IMR-90 (cell line): ENCODE measurements at regions not wholly inside any gene's neighbourhood (a gene's known extent, or its start where the extent isn't known, plus 50 kb on each side); places are given as distances from the start of the nearest gene placed in this dataset.

Experiments
- ATAC-seq: fragments of 200-7000 bp; cut with Tn5 transposase; 2 replicates; pipeline ENCODE4 v1.9.1; 2020; ENCODE audit warnings: low read depth, mild to moderate bottlenecking, moderate library complexity
- BruUV-seq: library from RNA; stranded (reverse); fragments of 400-500 nt; replicated peaks from 2 replicates; lab custom pipeline; 2021; lab: Mats Ljungman, UMichigan
- CTCF ChIA-PET: fragments of 300-600 bp; formaldehyde crosslinking; extraction: SDS; loops from one replicate; lab custom pipeline; 2021; ENCODE audit warnings: antibody characterized with exemption; lab: Yijun Ruan, JAX
- POLR2A ChIA-PET: fragments of 300-600 bp; sonication (Branson Sonifier 250); formaldehyde crosslinking; loops from one replicate; lab custom pipeline; 2022; ENCODE audit warnings: antibody characterized with exemption; ENCODE audit not compliant: unreplicated experiment; lab: Charles Lee
- DNase-seq: peaks from one replicate; pipeline ENCODE4 v3.0.0; 2013
- H2AFZ ChIP-seq: replicated peaks from 2 replicates; pipeline ENCODE3; 2013; ENCODE audit warnings: low read length, mild to moderate bottlenecking; ENCODE audit not compliant: poor library complexity
- H2AK5ac ChIP-seq: 2 replicates; pipeline ENCODE4 v1.6.1; 2013; ENCODE audit warnings: low read depth, low read length, inconsistent platforms
- H2AK9ac ChIP-seq: replicated peaks from 2 replicates; pipeline ENCODE3; 2013; ENCODE audit warnings: mild to moderate bottlenecking, low read depth, low read length, moderate library complexity; ENCODE audit not compliant: poor library complexity
- H2BK120ac ChIP-seq: 2 replicates; pipeline ENCODE4 v1.6.1; 2013; ENCODE audit warnings: low read depth, low read length, inconsistent platforms
- H2BK15ac ChIP-seq: 3 replicates; pipeline ENCODE4 v1.6.1; 2013; ENCODE audit warnings: low read depth, low read length, inconsistent platforms
- H2BK20ac ChIP-seq: 2 replicates; pipeline ENCODE4 v1.6.1; 2013; ENCODE audit warnings: low read depth, mild to moderate bottlenecking, inconsistent platforms, low read length, moderate library complexity
- H2BK5ac ChIP-seq: 2 replicates; pipeline ENCODE4 v1.6.1; 2013; ENCODE audit warnings: mild to moderate bottlenecking, low read depth, low read length, inconsistent platforms; ENCODE audit not compliant: poor library complexity, severe bottlenecking
- H3K14ac ChIP-seq: replicated peaks from 2 replicates; pipeline ENCODE4 v1.6.1; 2013; ENCODE audit warnings: low read depth, low read length, inconsistent platforms
- H3K18ac ChIP-seq: 2 replicates; pipeline ENCODE4 v1.6.1; 2013; ENCODE audit warnings: low read depth, low read length, control low read depth
- H3K23ac ChIP-seq: 2 replicates; pipeline ENCODE4 v1.6.1; 2013; ENCODE audit warnings: low read depth, low read length, inconsistent platforms
- H3K27ac ChIP-seq: 2 replicates; pipeline ENCODE4 v1.5.1; 2013; ENCODE audit warnings: mild to moderate bottlenecking, control low read depth, low read length; ENCODE audit not compliant: insufficient read depth
- H3K27me3 ChIP-seq: 2 replicates; pipeline ENCODE4 v1.6.1; 2013; ENCODE audit warnings: low read length; ENCODE audit not compliant: control insufficient read depth, insufficient read depth
- H3K36me3 ChIP-seq: 2 replicates; pipeline ENCODE4 v1.6.1; 2013; ENCODE audit warnings: low read length, mixed read lengths; ENCODE audit not compliant: control insufficient read depth, insufficient read depth
- H3K4ac ChIP-seq: 2 replicates; pipeline ENCODE4 v1.6.1; 2013; ENCODE audit warnings: low read depth, low read length, inconsistent platforms
- H3K4me1 ChIP-seq: 2 replicates; pipeline ENCODE4 v1.6.1; 2013; ENCODE audit warnings: low read length, mixed read lengths; ENCODE audit not compliant: control insufficient read depth, insufficient read depth
- H3K4me2 ChIP-seq: 2 replicates; pipeline ENCODE4 v1.6.1; 2013; ENCODE audit warnings: low read depth, mild to moderate bottlenecking, control low read depth, low read length, moderate library complexity
- H3K4me3 ChIP-seq: 2 replicates; pipeline ENCODE4 v1.5.1; 2013; ENCODE audit warnings: low read depth, mild to moderate bottlenecking, control low read depth, low read length, moderate library complexity; ENCODE audit not compliant: insufficient read depth
- H3K56ac ChIP-seq: 2 replicates; pipeline ENCODE4 v1.6.1; 2013; ENCODE audit warnings: low read length, inconsistent platforms; ENCODE audit not compliant: insufficient read depth; ENCODE audit errors: extremely low read depth
- H3K79me1 ChIP-seq, 2 experiments: 2 replicates each; pipeline ENCODE4 v1.6.1; 2013; ENCODE audit warnings: low read length in 2 of 2, inconsistent platforms in 1 of 2, low read depth in 1 of 2
- H3K9ac ChIP-seq: 2 replicates; pipeline ENCODE4 v1.6.1; 2013; ENCODE audit warnings: low read depth, low read length, control low read depth
- H3K9me1 ChIP-seq: 2 replicates; pipeline ENCODE4 v1.6.1; 2013; ENCODE audit warnings: low read length, inconsistent platforms; ENCODE audit not compliant: insufficient read depth
- H3K9me3 ChIP-seq: 2 replicates; pipeline ENCODE4 v1.6.1; 2013; ENCODE audit warnings: low read length; ENCODE audit not compliant: control insufficient read depth, insufficient read depth
- H4K20me1 ChIP-seq: 2 replicates; pipeline ENCODE4 v1.6.1; 2013; ENCODE audit warnings: low read length, inconsistent platforms; ENCODE audit not compliant: insufficient read depth
- H4K5ac ChIP-seq: 2 replicates; pipeline ENCODE4 v1.6.1; 2013; ENCODE audit warnings: mild to moderate bottlenecking, low read depth, low read length, control low read depth
- H4K8ac ChIP-seq, 2 experiments: 2 replicates each; pipeline ENCODE4 v1.6.1; 2013; ENCODE audit warnings: low read depth in 2 of 2, low read length in 2 of 2, control low read depth in 1 of 2, inconsistent platforms in 1 of 2
- H4K91ac ChIP-seq: 2 replicates; pipeline ENCODE4 v1.6.1; 2013; ENCODE audit warnings: low read depth, low read length, inconsistent platforms; ENCODE audit not compliant: insufficient read depth
- BHLHE40 ChIP-seq: fragments of 150-350 bp; IDR thresholded peaks from 2 replicates; pipeline ENCODE4 v1.6.1; 2016; ENCODE audit warnings: mild to moderate bottlenecking, low read depth, low read length
- CEBPB ChIP-seq: IDR thresholded peaks from 2 replicates; pipeline ENCODE4 v1.6.1; 2012; ENCODE audit warnings: low read depth, low read length, improper control_type of control experiment
- CHD1 ChIP-seq: IDR thresholded peaks from 2 replicates; pipeline ENCODE4 v1.6.1; 2012; ENCODE audit warnings: low read depth, low read length, improper control_type of control experiment
- ELK1 ChIP-seq: fragments of 150-350 bp; IDR thresholded peaks from 2 replicates; pipeline ENCODE4 v1.6.1; 2016; ENCODE audit warnings: low read depth, mild to moderate bottlenecking, low read length, moderate library complexity, borderline replicate concordance
- FOS ChIP-seq: fragments of 150-350 bp; IDR thresholded peaks from 2 replicates; pipeline ENCODE4 v1.6.1; 2016; ENCODE audit warnings: low read depth, low read length
- MAFK ChIP-seq: IDR thresholded peaks from 2 replicates; pipeline ENCODE4 v1.6.1; 2012; ENCODE audit warnings: low read depth, low read length, improper control_type of control experiment
- MAZ ChIP-seq: IDR thresholded peaks from 2 replicates; pipeline ENCODE4 v1.6.1; 2012; ENCODE audit warnings: low read depth, mild to moderate bottlenecking, low read length, improper control_type of control experiment, moderate library complexity, borderline replicate concordance
- NFE2L2 ChIP-seq: fragments of 150-350 bp; IDR thresholded peaks from 2 replicates; pipeline ENCODE4 v1.6.1; 2016; ENCODE audit warnings: low read depth, mild to moderate bottlenecking, low read length
- POLR2A ChIP-seq: IDR thresholded peaks from 2 replicates; pipeline ENCODE4 v1.6.1; 2012; ENCODE audit warnings: mild to moderate bottlenecking, low read depth, low read length
- RAD21 ChIP-seq: IDR thresholded peaks from 2 replicates; pipeline ENCODE4 v1.6.1; 2012; ENCODE audit warnings: low read length, improper control_type of control experiment
- RCOR1 ChIP-seq: IDR thresholded peaks from 2 replicates; pipeline ENCODE4 v1.6.1; 2012; ENCODE audit warnings: mild to moderate bottlenecking, low read length, improper control_type of control experiment; ENCODE audit not compliant: insufficient replicate concordance
- RFX5 ChIP-seq: IDR thresholded peaks from 2 replicates; pipeline ENCODE4 v1.8.0; 2012; ENCODE audit warnings: low read depth, mild to moderate bottlenecking, low read length, moderate library complexity
- SMC3 ChIP-seq: fragments of 150-350 bp; IDR thresholded peaks from 2 replicates; pipeline ENCODE4 v1.6.1; 2016; ENCODE audit warnings: low read depth, mild to moderate bottlenecking, antibody characterized with exemption, low read length, moderate library complexity
- USF2 ChIP-seq: fragments of 150-350 bp; IDR thresholded peaks from 2 replicates; pipeline ENCODE4 v1.6.1; 2017; ENCODE audit warnings: mild to moderate bottlenecking, antibody characterized with exemption, low read length, low read depth
- WGBS, 2 experiments: methylation state at CpG; one replicate each; pipeline versions ENCODE4 v1.1.5 to v1.1.7; 2013; ENCODE audit warnings: missing lambda C conversion rate in 2 of 2; ENCODE audit not compliant: insufficient read length in 1 of 2; ENCODE audit errors: extremely low coverage in 2 of 2; 5-methylcytosine and 5-hydroxymethylcytosine counted together
- dilution Hi-C: fragments of 300-500 bp; cut with HindIII; formaldehyde crosslinking; loops from one replicate; pipeline ENCODE4 v1.14.3; 2018; ENCODE audit warnings: low sequenced_read_pairs; ENCODE audit not compliant: unreplicated experiment
- in situ Hi-C: fragments of 300-500 bp; cut with MboI; formaldehyde crosslinking; loops from 3 replicates; pipeline ENCODE4 v1.14.3; 2019; ENCODE audit warnings: low sequenced_read_pairs, inconsistent platforms, mixed read lengths
- intact Hi-C: fragments of 100-400 bp; cut with micrococcal nuclease; formaldehyde crosslinking; loops from 2 replicates; pipeline ENCODE4 v1.10.0; 2022
- TF ChIP-seq, protein P1 (sequence below): conservative IDR thresholded peaks from 2 replicates; pipeline ENCODE4 v1.5.1; 2012; ENCODE audit warnings: mild to moderate bottlenecking, low read depth, low read length, improper control_type of control experiment

GRCh38 chr1:199303035-199303434 is 664.2 kb downstream of the PTPRC start:
- no peak overlapping the region for H3K4me3 ChIP-seq
- ATAC-seq = no peak

More at GRCh38 chr1:199303035-199303434, 664.2 kb downstream of the PTPRC start:
- intact Hi-C loops = no loop called here
- H2BK120ac ChIP-seq = no peak overlapping the region
- no peak overlapping the region for H3K18ac ChIP-seq
- CTCF ChIA-PET = no interaction called here
- H2AK5ac ChIP-seq = no peak overlapping the region
- TF ChIP-seq SMC3 (no peak), RAD21 (no peak), RCOR1 (no peak), NFE2L2 (no peak), MAZ (no peak), USF2 (no peak), CHD1 (no peak), BHLHE40 (no peak), ELK1 (no peak), MAFK (no peak), RFX5 (no peak), CEBPB (no peak), FOS (no peak), POLR2A (no peak)
- TF ChIP-seq, protein P1, sequence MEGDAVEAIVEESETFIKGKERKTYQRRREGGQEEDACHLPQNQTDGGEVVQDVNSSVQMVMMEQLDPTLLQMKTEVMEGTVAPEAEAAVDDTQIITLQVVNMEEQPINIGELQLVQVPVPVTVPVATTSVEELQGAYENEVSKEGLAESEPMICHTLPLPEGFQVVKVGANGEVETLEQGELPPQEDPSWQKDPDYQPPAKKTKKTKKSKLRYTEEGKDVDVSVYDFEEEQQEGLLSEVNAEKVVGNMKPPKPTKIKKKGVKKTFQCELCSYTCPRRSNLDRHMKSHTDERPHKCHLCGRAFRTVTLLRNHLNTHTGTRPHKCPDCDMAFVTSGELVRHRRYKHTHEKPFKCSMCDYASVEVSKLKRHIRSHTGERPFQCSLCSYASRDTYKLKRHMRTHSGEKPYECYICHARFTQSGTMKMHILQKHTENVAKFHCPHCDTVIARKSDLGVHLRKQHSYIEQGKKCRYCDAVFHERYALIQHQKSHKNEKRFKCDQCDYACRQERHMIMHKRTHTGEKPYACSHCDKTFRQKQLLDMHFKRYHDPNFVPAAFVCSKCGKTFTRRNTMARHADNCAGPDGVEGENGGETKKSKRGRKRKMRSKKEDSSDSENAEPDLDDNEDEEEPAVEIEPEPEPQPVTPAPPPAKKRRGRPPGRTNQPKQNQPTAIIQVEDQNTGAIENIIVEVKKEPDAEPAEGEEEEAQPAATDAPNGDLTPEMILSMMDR = no peak
- H3K14ac ChIP-seq = no peak overlapping the region
- H3K27ac ChIP-seq = no peak overlapping the region
- no peak overlapping the region for H2BK20ac ChIP-seq
- no peaks in the 10 kb centered on the region for H3K79me1 ChIP-seq
- no peaks in the 10 kb centered on the region for H3K9me1 ChIP-seq
- no peaks in the 10 kb centered on the region for H3K27me3 ChIP-seq
- no peaks in the 10 kb centered on the region for H3K4me1 ChIP-seq
- H3K9ac ChIP-seq = no peak overlapping the region
- no peak overlapping the region for H2AFZ ChIP-seq
- no peak overlapping the region for H3K4ac ChIP-seq
- H2BK15ac ChIP-seq = no peak overlapping the region
- H4K8ac ChIP-seq = no peak overlapping the region
- no peak for DNase-seq
- no peak overlapping the region for H3K23ac ChIP-seq
- no peaks in the 10 kb centered on the region for H4K20me1 ChIP-seq
- dilution Hi-C loops = no loop called here
- no peaks in the 10 kb centered on the region for H3K36me3 ChIP-seq
- H2AK9ac ChIP-seq = no peak overlapping the region
- H4K91ac ChIP-seq = no peak overlapping the region
- BruUV-seq = no TSS peak
- in situ Hi-C loops = no loop called here
- H4K5ac ChIP-seq = no peak overlapping the region
- POLR2A ChIA-PET = no interaction called here
- H3K9me3 ChIP-seq = no peaks in the 10 kb centered on the region
- H3K56ac ChIP-seq = no peak overlapping the region
- no peak overlapping the region for H2BK5ac ChIP-seq
- WGBS, 2 experiments = no CpG with 5 or more reads among the region's 2 CpGs
- H3K4me2 ChIP-seq = no peak overlapping the region
